Mucosa of descending colon (tissue), 3 donors: ENCODE measurements at regions not wholly inside any gene's neighbourhood (a gene's known extent, or its start where the extent isn't known, plus 50 kb on each side); places are given as distances from the start of the nearest gene placed in this dataset.

ENCODE experiments used
- ATAC-seq: fragments of 200-7000 bp; cut with Tn5 transposase; one replicate; pipeline ENCODE4 v1.9.1; 2020; ENCODE audit warnings: mild to moderate bottlenecking, moderate library complexity
- DNase-seq, 3 donors: peaks; one replicate each; pipeline ENCODE4 v3.0.0-alpha.2; 2020
- H3K36me3 ChIP-seq: fragments of 200-600 bp; one replicate; pipeline ENCODE4 v1.8.0; 2021; ENCODE audit warnings: low read depth, mild to moderate bottlenecking
- H3K4me1 ChIP-seq: fragments of 200-600 bp; one replicate; pipeline ENCODE4 v1.8.0; 2021; ENCODE audit warnings: low read depth, mild to moderate bottlenecking
- H3K4me3 ChIP-seq: fragments of 200-600 bp; one replicate; pipeline ENCODE4 v1.8.0; 2021; ENCODE audit warnings: mild to moderate bottlenecking
- H3K9me3 ChIP-seq: fragments of 200-600 bp; one replicate; pipeline ENCODE4 v1.8.0; 2021; ENCODE audit warnings: mild to moderate bottlenecking
- CTCF ChIP-seq: fragments of 200-600 bp; IDR thresholded peaks from one replicate; pipeline ENCODE4 v1.8.0; 2022; ENCODE audit warnings: antibody characterized with exemption, mild to moderate bottlenecking
- intact Hi-C, 2 donors: fragments of 100-400 bp; cut with DNase I in 1 of 2; cut with micrococcal nuclease in 1 of 2; formaldehyde crosslinking; loops; one replicate each; pipeline versions ENCODE4 v1.11.0 to v1.11.1; 2022; cut with DNase I, micrococcal nuclease
- donor health status: DM: no; HTN: no; CAD: no; lungs with moderate emphysema.
- donor health status: DM: no; HTN: no; CAD: no.
- donor health status: DM: no; HTN: yes; CAD: no.

GRCh38 chr11:28735511-28735910, 627.3 kb downstream of the METTL15 start:
- ATAC-seq (no peak), DNase-seq (no peak)
- no peak for TF ChIP-seq CTCF
- no peaks in the 10 kb centered on the region for H3K4me1 ChIP-seq
- intact Hi-C loops = no loop called here
- no peaks in the 10 kb centered on the region for H3K36me3 ChIP-seq
- no peaks in the 10 kb centered on the region for H3K9me3 ChIP-seq
- no peak overlapping the region for H3K4me3 ChIP-seq

- TF ChIP-seq CTCF = no peak
- DNase-seq (no peak), ATAC-seq (no peak)
- no peaks in the 10 kb centered on the region for H3K9me3 ChIP-seq
- H3K4me1 ChIP-seq = no peaks in the 10 kb centered on the region
- no peaks in the 10 kb centered on the region for H3K36me3 ChIP-seq
- intact Hi-C loops = no loop called here
- no peak overlapping the region for H3K4me3 ChIP-seq
Measured at GRCh38 chr11:28730889-28731288, 622.7 kb downstream of the METTL15 start.

GRCh38 chr11:28730336-28730735, 622.1 kb downstream of the METTL15 start:
- no peak for TF ChIP-seq CTCF
- DNase-seq = no peak

GRCh38 chr11:28729339-28729738, 621.2 kb downstream of the METTL15 start:
- no peaks in the 10 kb centered on the region for H3K36me3 ChIP-seq
- DNase-seq = no peak
- H3K9me3 ChIP-seq = no peaks in the 10 kb centered on the region
- ATAC-seq = no peak
- intact Hi-C loops = no loop called here
- no peak for TF ChIP-seq CTCF
- no peak overlapping the region for H3K4me3 ChIP-seq
- H3K4me1 ChIP-seq = no peaks in the 10 kb centered on the region

More at GRCh38 chr11:28730336-28730735, 622.1 kb downstream of the METTL15 start:
- intact Hi-C loops = no loop called here
- Histone ChIP-seq H3K9me3 (no peaks in the 10 kb centered on the region), H3K4me3 (no peak overlapping the region), H3K36me3 (no peaks in the 10 kb centered on the region), H3K4me1 (no peaks in the 10 kb centered on the region)
- no peak for ATAC-seq

GRCh38 chr11:28728666-28729065, 620.5 kb downstream of the METTL15 start:
- no peaks in the 10 kb centered on the region for H3K4me1 ChIP-seq
- TF ChIP-seq CTCF = no peak
- no peaks in the 10 kb centered on the region for H3K9me3 ChIP-seq
- ATAC-seq (no peak), DNase-seq (no peak)
- no peak overlapping the region for H3K4me3 ChIP-seq
- intact Hi-C loops = no loop called here
- H3K36me3 ChIP-seq = no peaks in the 10 kb centered on the region

- intact Hi-C loops = no loop called here
Measured at GRCh38 chr11:28727254-28727653, 619.1 kb downstream of the METTL15 start.

More at GRCh38 chr11:28727254-28727653, 619.1 kb downstream of the METTL15 start:
- Histone ChIP-seq H3K4me1 (no peaks in the 10 kb centered on the region), H3K9me3 (no peaks in the 10 kb centered on the region), H3K4me3 (no peak overlapping the region), H3K36me3 (no peaks in the 10 kb centered on the region)
- ATAC-seq (no peak), DNase-seq (no peak)
- no peak for TF ChIP-seq CTCF
